Liver (tissue), 8 donors: ENCODE measurements at regions not wholly inside any gene's neighbourhood (a gene's known extent, or its start where the extent isn't known, plus 50 kb on each side); places are given as distances from the start of the nearest gene placed in this dataset.

ENCODE experiments used
- DNase-seq: peaks from one replicate; pipeline ENCODE4 v3.0.0-alpha.2; 2017; ENCODE audit warnings: low spot score
- H3K27ac ChIP-seq, 2 donors: one replicate each; pipeline ENCODE4 v1.7.0; 2013; ENCODE audit warnings: inconsistent platforms in 2 of 2, low read length in 2 of 2, control low read depth in 1 of 2, low read depth in 1 of 2, mild to moderate bottlenecking in 1 of 2
- H3K27me3 ChIP-seq, 4 donors: one replicate each; pipeline versions ENCODE4 v1.6.1 to v1.7.0; 2013; ENCODE audit warnings: low read length in 3 of 4, inconsistent platforms in 1 of 4, mild to moderate bottlenecking in 1 of 4, moderate library complexity in 1 of 4; ENCODE audit not compliant: control insufficient read depth in 4 of 4, insufficient read depth in 4 of 4
- H3K36me3 ChIP-seq, 4 donors: one replicate each; pipeline versions ENCODE4 v1.6.1 to v1.7.0; 2013; ENCODE audit warnings: low read length in 3 of 4, mild to moderate bottlenecking in 3 of 4, low read depth in 1 of 4, moderate library complexity in 1 of 4; ENCODE audit not compliant: control insufficient read depth in 4 of 4, insufficient read depth in 3 of 4
- H3K4me1 ChIP-seq, 4 donors: one replicate each; pipeline versions ENCODE4 v1.6.1 to v1.7.0; 2013; ENCODE audit warnings: low read length in 3 of 4, mild to moderate bottlenecking in 3 of 4, moderate library complexity in 1 of 4; ENCODE audit not compliant: control insufficient read depth in 4 of 4, insufficient read depth in 4 of 4
- H3K4me3 ChIP-seq, 3 donors: one replicate each; pipeline versions ENCODE4 v1.6.1 to v1.7.0; 2013; ENCODE audit warnings: low read length in 3 of 3, control low read depth in 1 of 3, low read depth in 1 of 3, mild to moderate bottlenecking in 1 of 3
- H3K9ac ChIP-seq, 2 donors: one replicate each; pipeline ENCODE4 v1.7.0; 2013; ENCODE audit warnings: low read length in 2 of 2, mild to moderate bottlenecking in 2 of 2, moderate library complexity in 2 of 2, control low read depth in 1 of 2, low read depth in 1 of 2
- H3K9me3 ChIP-seq, 4 donors: one replicate each; pipeline versions ENCODE4 v1.6.1 to v1.7.0; 2013; ENCODE audit warnings: low read length in 3 of 4; ENCODE audit not compliant: control insufficient read depth in 4 of 4
- EGR1 ChIP-seq, 2 donors: IDR thresholded peaks; 2 replicates each; pipeline ENCODE4 v1.6.1; 2016 to 2018; ENCODE audit warnings: antibody characterized with exemption in 2 of 2, low read depth in 2 of 2
- FOXA1 ChIP-seq: IDR thresholded peaks from 2 replicates; pipeline ENCODE4 v1.6.1; 2016; ENCODE audit warnings: antibody characterized with exemption
- FOXA2 ChIP-seq: IDR thresholded peaks from 2 replicates; pipeline ENCODE4 v1.6.1; 2016; ENCODE audit warnings: antibody characterized with exemption
- GABPA ChIP-seq, 2 donors: IDR thresholded peaks in 1 of 2; conservative IDR thresholded peaks in 1 of 2; 2 replicates each; pipeline ENCODE4 v1.6.1; 2016; ENCODE audit warnings: antibody characterized with exemption in 2 of 2, mild to moderate bottlenecking in 1 of 2, moderate library complexity in 1 of 2
- HNF4G ChIP-seq: IDR thresholded peaks from 2 replicates; pipeline ENCODE4 v1.6.1; 2016; ENCODE audit warnings: antibody characterized with exemption
- JUND ChIP-seq, 2 donors: IDR thresholded peaks; 2 replicates each; pipeline ENCODE4 v1.6.1; 2016; ENCODE audit warnings: antibody characterized with exemption in 2 of 2
- NR2F2 ChIP-seq: IDR thresholded peaks from 2 replicates; pipeline ENCODE4 v1.6.1; 2016; ENCODE audit warnings: antibody characterized with exemption
- RAD21 ChIP-seq, 2 donors: IDR thresholded peaks; 2 replicates each; pipeline ENCODE4 v1.6.1; 2016; ENCODE audit warnings: antibody characterized with exemption in 2 of 2, mild to moderate bottlenecking in 2 of 2
- RXRA ChIP-seq, 2 donors: IDR thresholded peaks; 2 replicates each; pipeline ENCODE4 v1.6.1; 2017 to 2018; ENCODE audit warnings: antibody characterized with exemption in 2 of 2, mild to moderate bottlenecking in 1 of 2
- SP1 ChIP-seq: IDR thresholded peaks from 2 replicates; pipeline ENCODE4 v1.6.1; 2018; ENCODE audit warnings: antibody characterized with exemption, mild to moderate bottlenecking
- TAF1 ChIP-seq: conservative IDR thresholded peaks from 2 replicates; pipeline ENCODE4 v1.6.1; 2016; ENCODE audit warnings: antibody characterized with exemption, mild to moderate bottlenecking
- YY1 ChIP-seq: IDR thresholded peaks from 2 replicates; pipeline ENCODE4 v1.6.1; 2016; ENCODE audit warnings: antibody characterized with exemption, mild to moderate bottlenecking
- WGBS: extraction: QIAGEN DNeasy Blood & Tissue Kit; methylation state at CpG from one replicate; pipeline ENCODE4 v1.1.7; 2013; 5-methylcytosine and 5-hydroxymethylcytosine counted together
- TF ChIP-seq, protein P1 (sequence below): fragments of 150-350 bp; IDR thresholded peaks from 2 replicates; pipeline ENCODE4 v1.5.1; 2017; ENCODE audit warnings: improper control_type of control experiment, low read depth, low read length; ENCODE audit not compliant: missing input control
- TF ChIP-seq, protein P2 (sequence below): IDR thresholded peaks from 2 replicates; pipeline ENCODE4 v1.6.1; 2016; ENCODE audit warnings: antibody characterized with exemption
- TF ChIP-seq, protein P3 (sequence below): IDR thresholded peaks from 2 replicates; pipeline ENCODE4 v1.6.1; 2016; ENCODE audit warnings: antibody characterized with exemption
- TF ChIP-seq, protein P4 (sequence below): IDR thresholded peaks from 2 replicates; pipeline ENCODE4 v1.6.1; 2016; ENCODE audit warnings: antibody characterized with exemption, mild to moderate bottlenecking
- TF ChIP-seq, protein P5 (sequence below): IDR thresholded peaks from 2 replicates; pipeline ENCODE4 v1.6.1; 2016; ENCODE audit warnings: antibody characterized with exemption
- donor health status: healthy.
- donor health status: healthy.
- donor health status: healthy.
- donor health status: healthy.
- donor health status: healthy.

DNA sequence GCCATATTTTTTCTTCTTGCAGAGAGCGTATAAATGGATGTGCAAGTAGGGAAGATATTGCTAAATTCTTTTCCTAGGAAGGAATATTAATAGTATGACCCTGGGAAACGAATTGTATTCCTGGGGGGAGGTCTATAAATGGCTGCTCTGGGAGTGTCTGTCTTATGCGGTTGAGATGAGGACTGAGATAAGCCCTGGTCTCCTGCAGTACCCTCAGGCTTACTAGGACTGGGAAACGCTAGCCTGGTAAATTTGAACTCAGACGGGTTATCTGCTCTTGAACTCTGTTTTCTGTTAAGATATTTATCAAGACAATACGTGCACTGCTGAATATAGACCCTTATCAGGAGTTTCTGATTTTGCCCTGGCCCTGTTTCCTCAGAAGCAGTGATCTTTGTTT is 1126.4 kb upstream of the C9orf72 start:
- TF ChIP-seq, protein P1, sequence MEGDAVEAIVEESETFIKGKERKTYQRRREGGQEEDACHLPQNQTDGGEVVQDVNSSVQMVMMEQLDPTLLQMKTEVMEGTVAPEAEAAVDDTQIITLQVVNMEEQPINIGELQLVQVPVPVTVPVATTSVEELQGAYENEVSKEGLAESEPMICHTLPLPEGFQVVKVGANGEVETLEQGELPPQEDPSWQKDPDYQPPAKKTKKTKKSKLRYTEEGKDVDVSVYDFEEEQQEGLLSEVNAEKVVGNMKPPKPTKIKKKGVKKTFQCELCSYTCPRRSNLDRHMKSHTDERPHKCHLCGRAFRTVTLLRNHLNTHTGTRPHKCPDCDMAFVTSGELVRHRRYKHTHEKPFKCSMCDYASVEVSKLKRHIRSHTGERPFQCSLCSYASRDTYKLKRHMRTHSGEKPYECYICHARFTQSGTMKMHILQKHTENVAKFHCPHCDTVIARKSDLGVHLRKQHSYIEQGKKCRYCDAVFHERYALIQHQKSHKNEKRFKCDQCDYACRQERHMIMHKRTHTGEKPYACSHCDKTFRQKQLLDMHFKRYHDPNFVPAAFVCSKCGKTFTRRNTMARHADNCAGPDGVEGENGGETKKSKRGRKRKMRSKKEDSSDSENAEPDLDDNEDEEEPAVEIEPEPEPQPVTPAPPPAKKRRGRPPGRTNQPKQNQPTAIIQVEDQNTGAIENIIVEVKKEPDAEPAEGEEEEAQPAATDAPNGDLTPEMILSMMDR, result no peak
- TF ChIP-seq SP1 (no peak), RXRA (IDR thresholded peaks at IDR 0.05) (no peak), TAF1 (no peak), NR2F2 (no peak), HNF4G (no peak), YY1 (no peak), FOXA2 (no peak), EGR1 (IDR thresholded peaks at IDR 0.05; ENCODE audit: low read depth in 2 of 2) (no peak), RAD21 (IDR thresholded peaks at IDR 0.05) (no peak), GABPA (IDR thresholded peaks at IDR 0.05 in 1 of 2, conservative IDR thresholded peaks at IDR 0.05 in 1 of 2) (no peak), JUND (IDR thresholded peaks at IDR 0.05) (no peak), FOXA1 (no peak)
- TF ChIP-seq, protein P2, sequence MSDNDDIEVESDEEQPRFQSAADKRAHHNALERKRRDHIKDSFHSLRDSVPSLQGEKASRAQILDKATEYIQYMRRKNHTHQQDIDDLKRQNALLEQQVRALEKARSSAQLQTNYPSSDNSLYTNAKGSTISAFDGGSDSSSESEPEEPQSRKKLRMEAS, result no peak
- TF ChIP-seq, protein P3, sequence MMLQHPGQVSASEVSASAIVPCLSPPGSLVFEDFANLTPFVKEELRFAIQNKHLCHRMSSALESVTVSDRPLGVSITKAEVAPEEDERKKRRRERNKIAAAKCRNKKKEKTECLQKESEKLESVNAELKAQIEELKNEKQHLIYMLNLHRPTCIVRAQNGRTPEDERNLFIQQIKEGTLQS, result no peak
- TF ChIP-seq, protein P4, sequence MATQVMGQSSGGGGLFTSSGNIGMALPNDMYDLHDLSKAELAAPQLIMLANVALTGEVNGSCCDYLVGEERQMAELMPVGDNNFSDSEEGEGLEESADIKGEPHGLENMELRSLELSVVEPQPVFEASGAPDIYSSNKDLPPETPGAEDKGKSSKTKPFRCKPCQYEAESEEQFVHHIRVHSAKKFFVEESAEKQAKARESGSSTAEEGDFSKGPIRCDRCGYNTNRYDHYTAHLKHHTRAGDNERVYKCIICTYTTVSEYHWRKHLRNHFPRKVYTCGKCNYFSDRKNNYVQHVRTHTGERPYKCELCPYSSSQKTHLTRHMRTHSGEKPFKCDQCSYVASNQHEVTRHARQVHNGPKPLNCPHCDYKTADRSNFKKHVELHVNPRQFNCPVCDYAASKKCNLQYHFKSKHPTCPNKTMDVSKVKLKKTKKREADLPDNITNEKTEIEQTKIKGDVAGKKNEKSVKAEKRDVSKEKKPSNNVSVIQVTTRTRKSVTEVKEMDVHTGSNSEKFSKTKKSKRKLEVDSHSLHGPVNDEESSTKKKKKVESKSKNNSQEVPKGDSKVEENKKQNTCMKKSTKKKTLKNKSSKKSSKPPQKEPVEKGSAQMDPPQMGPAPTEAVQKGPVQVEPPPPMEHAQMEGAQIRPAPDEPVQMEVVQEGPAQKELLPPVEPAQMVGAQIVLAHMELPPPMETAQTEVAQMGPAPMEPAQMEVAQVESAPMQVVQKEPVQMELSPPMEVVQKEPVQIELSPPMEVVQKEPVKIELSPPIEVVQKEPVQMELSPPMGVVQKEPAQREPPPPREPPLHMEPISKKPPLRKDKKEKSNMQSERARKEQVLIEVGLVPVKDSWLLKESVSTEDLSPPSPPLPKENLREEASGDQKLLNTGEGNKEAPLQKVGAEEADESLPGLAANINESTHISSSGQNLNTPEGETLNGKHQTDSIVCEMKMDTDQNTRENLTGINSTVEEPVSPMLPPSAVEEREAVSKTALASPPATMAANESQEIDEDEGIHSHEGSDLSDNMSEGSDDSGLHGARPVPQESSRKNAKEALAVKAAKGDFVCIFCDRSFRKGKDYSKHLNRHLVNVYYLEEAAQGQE, result no peak
- TF ChIP-seq, protein P5, sequence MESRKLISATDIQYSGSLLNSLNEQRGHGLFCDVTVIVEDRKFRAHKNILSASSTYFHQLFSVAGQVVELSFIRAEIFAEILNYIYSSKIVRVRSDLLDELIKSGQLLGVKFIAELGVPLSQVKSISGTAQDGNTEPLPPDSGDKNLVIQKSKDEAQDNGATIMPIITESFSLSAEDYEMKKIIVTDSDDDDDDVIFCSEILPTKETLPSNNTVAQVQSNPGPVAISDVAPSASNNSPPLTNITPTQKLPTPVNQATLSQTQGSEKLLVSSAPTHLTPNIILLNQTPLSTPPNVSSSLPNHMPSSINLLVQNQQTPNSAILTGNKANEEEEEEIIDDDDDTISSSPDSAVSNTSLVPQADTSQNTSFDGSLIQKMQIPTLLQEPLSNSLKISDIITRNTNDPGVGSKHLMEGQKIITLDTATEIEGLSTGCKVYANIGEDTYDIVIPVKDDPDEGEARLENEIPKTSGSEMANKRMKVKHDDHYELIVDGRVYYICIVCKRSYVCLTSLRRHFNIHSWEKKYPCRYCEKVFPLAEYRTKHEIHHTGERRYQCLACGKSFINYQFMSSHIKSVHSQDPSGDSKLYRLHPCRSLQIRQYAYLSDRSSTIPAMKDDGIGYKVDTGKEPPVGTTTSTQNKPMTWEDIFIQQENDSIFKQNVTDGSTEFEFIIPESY, result no peak
- Histone ChIP-seq H3K4me1 (no peaks in the 10 kb centered on the region), H3K36me3 (no peaks in the 10 kb centered on the region), H3K4me3 (no peak overlapping the region), H3K27ac (no peak overlapping the region), H3K27me3 (no peaks in the 10 kb centered on the region), H3K9ac (no peak overlapping the region), H3K9me3 (no peaks in the 10 kb centered on the region)
- WGBS, result 67% methylated on average over 6 of the region's 6 CpGs
- DNase-seq, result no peak

DNA sequence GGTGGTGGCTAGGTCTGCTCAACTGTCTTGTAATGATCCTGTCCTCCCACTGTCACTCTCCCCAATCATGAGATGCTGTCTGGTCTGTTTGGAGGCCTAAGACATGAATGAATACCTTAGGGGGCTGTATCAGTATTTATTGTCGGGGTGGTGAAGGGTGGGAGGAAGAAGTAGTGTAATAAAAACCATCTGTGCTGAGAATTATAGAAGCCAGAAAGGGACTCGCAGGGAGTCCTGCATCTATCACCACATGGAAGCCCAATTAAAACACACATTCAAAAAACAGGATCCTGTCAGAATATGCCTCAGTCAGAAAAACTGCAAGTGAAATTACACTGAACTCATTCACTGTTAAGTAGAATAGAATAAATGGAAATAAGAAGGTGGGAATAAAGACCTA is 1134.3 kb upstream of the C9orf72 start:
- H3K4me1 ChIP-seq, result no peaks in the 10 kb centered on the region
- no peaks in the 10 kb centered on the region for H3K27me3 ChIP-seq
- H3K36me3 ChIP-seq, result no peaks in the 10 kb centered on the region
- TF ChIP-seq JUND (IDR thresholded peaks at IDR 0.05), result no peak
- WGBS, result 42% methylated on average over 2 of the region's 2 CpGs
- DNase-seq, result no peak
- no peaks in the 10 kb centered on the region for H3K9me3 ChIP-seq
- no peak overlapping the region for H3K4me3 ChIP-seq
- no peak overlapping the region for H3K27ac ChIP-seq
- no peak overlapping the region for H3K9ac ChIP-seq
